Fibroblast of pulmonary artery (primary cell): ENCODE measurements at regions not wholly inside any gene's neighbourhood (a gene's known extent, or its start where the extent isn't known, plus 50 kb on each side); places are given as distances from the start of the nearest gene placed in this dataset.

ENCODE experiments used
- DNase-seq: peaks from one replicate; pipeline ENCODE4 v3.0.0-alpha.2; 2010; ENCODE audit warnings: low read depth
- H3K4me3 ChIP-seq: replicated peaks from 2 replicates; pipeline ENCODE4 v1.5.1; 2011; ENCODE audit warnings: low read depth, mild to moderate bottlenecking, control low read depth, low read length, moderate library complexity
- TF ChIP-seq, protein P1 (sequence below): IDR thresholded peaks from 2 replicates; pipeline ENCODE4 v1.5.1; 2011; ENCODE audit warnings: mild to moderate bottlenecking, control low read depth, low read length, inconsistent platforms; ENCODE audit errors: missing control alignments

GRCh38 chr1:78829644-78830043 is 176.9 kb downstream of the ADGRL4 start:
- TF ChIP-seq, protein P1, sequence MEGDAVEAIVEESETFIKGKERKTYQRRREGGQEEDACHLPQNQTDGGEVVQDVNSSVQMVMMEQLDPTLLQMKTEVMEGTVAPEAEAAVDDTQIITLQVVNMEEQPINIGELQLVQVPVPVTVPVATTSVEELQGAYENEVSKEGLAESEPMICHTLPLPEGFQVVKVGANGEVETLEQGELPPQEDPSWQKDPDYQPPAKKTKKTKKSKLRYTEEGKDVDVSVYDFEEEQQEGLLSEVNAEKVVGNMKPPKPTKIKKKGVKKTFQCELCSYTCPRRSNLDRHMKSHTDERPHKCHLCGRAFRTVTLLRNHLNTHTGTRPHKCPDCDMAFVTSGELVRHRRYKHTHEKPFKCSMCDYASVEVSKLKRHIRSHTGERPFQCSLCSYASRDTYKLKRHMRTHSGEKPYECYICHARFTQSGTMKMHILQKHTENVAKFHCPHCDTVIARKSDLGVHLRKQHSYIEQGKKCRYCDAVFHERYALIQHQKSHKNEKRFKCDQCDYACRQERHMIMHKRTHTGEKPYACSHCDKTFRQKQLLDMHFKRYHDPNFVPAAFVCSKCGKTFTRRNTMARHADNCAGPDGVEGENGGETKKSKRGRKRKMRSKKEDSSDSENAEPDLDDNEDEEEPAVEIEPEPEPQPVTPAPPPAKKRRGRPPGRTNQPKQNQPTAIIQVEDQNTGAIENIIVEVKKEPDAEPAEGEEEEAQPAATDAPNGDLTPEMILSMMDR, result no peak
- no peak overlapping the region for H3K4me3 ChIP-seq
- no peak for DNase-seq

GRCh38 chr1:78830321-78830720 is 176.2 kb downstream of the ADGRL4 start:
- DNase-seq, result no peak
- H3K4me3 ChIP-seq, result no peak overlapping the region
- TF ChIP-seq, protein P1, result no peak

DNA sequence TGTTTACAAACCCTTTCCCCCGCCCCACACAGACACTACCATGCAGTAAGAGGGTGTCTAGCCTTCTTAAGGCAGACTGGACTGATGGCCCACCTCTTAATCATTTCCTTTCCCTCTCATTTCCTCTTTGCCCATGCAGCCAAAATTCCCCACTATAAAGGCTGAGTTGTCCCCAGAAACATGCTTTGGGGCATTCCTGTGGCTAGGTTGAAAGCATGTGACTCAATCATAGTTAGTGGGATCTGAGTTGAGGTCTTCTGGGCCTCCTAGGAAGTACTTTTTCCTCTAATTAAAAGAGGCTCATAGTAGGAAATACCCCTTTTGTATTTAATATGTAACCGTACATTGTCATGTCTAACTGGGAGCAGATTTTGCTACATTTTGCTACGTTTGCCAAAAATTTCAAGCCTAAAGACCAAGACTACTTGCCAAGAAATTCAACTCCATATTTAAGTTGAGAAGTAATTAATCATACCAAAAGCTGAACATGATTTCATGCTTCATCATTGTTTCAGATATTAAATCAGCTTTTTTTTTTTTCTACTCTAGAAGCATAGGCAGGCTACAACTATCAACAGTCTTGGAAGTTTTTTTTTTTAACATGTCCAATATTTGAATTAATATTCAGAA is 174.7 kb downstream of the ADGRL4 start:
- TF ChIP-seq, protein P1, result no peak
- DNase-seq, result peak; percentile 90

DNA sequence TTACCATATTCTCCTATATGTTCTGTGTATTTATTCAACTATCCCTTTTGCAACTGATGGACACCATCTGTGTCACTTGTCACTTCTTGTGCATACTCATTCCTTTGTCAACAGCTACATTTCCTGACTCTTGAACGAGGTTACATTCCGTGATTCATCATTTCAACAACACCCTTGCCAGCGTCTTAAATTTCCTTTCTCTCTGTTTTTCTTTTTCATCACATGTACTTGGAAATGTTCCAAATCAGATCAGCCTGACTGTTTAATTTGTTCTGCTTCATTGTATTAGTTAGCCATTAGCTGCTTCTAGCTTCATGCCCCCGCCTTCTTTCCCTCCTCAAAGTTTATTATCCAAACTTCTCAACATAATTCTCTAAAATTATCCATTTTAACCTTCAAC is 173.0 kb downstream of the ADGRL4 start:
- peak; percentile 87 for DNase-seq

More for the DNA sequence above, 174.7 kb downstream of the ADGRL4 start:
- no peak overlapping the region for H3K4me3 ChIP-seq

DNA sequence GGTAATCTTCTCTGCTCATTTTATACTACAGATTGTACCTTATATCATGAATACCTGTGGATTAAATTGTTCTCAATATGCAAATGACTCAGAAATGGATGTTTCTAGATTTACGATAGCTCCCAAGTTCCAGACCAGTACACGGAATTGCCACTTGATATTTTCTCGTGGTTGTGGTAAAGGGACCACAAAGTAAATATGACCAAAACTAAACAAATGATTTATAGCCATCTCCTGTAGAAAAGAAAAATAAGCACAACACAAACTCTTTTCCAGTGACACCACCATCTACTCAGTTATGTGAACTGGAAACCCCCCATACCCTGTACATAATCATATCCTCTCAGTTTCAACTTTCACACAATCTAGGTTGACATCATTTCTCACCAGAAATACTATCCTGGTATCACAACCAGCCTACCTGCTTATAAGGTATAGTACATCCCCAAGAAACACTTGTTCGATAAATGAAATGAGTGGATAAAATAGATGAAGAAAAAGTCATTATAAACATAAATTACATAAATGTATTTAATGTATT is 172.3 kb downstream of the ADGRL4 start:
- no peak for DNase-seq
- no peak overlapping the region for H3K4me3 ChIP-seq
- TF ChIP-seq, protein P1, result no peak

More for the DNA sequence above, 173.0 kb downstream of the ADGRL4 start:
- no peak overlapping the region for H3K4me3 ChIP-seq
- TF ChIP-seq, protein P1, result no peak

- no peak overlapping the region for H3K4me3 ChIP-seq
- DNase-seq, result peak; percentile 28
- TF ChIP-seq, protein P1, result no peak
Measured at GRCh38 chr1:78836726-78837125, 169.8 kb downstream of the ADGRL4 start.
